H1 (cell line): ENCODE measurements at regions not wholly inside any gene's neighbourhood (a gene's known extent, or its start where the extent isn't known, plus 50 kb on each side); places are given as distances from the start of the nearest gene placed in this dataset.

ENCODE experiments used
- CTCF ChIA-PET: fragments of 300-600 bp; sonication (Branson Sonifier 250); formaldehyde crosslinking; loops from one replicate; lab custom pipeline; 2021; ENCODE audit not compliant: partially characterized antibody; lab: Charles Lee
- POLR2A ChIA-PET: fragments of 300-600 bp; sonication (Branson Sonifier 250); formaldehyde crosslinking; loops from one replicate; lab custom pipeline; 2021; ENCODE audit warnings: inconsistent platforms; ENCODE audit not compliant: partially characterized antibody; lab: Charles Lee
- DNase-seq, 2 experiments: peaks; one replicate each; pipeline versions ENCODE4 v3.0.0 to v3.0.0-alpha.2; 2010 to 2022; ENCODE audit warnings: low spot score in 2 of 2, low read depth in 1 of 2, mixed read lengths in 1 of 2
- FAIRE-seq: peaks from 2 replicates; lab custom pipeline; 2011; peaks lifted over from hg19 to GRCh38; lab: Jason Lieb, UNC
- H2AFZ ChIP-seq: 2 replicates; pipeline ENCODE4 v1.8.1; 2012; ENCODE audit warnings: low read length, inconsistent platforms
- H2AK5ac ChIP-seq: 2 replicates; pipeline ENCODE4 v1.6.1; 2013; ENCODE audit warnings: low read depth, low read length
- H2BK120ac ChIP-seq: replicated peaks from 2 replicates; pipeline ENCODE3; 2013; ENCODE audit warnings: low read depth, low read length, inconsistent platforms
- H2BK12ac ChIP-seq: 2 replicates; pipeline ENCODE4 v1.6.1; 2013; ENCODE audit warnings: low read depth, low read length
- H2BK15ac ChIP-seq: 2 replicates; pipeline ENCODE4 v1.6.1; 2013; ENCODE audit warnings: low read length
- H2BK20ac ChIP-seq: 2 replicates; pipeline ENCODE4 v1.6.1; 2013; ENCODE audit warnings: low read length
- H2BK5ac ChIP-seq: 2 replicates; pipeline ENCODE4 v1.6.1; 2013; ENCODE audit warnings: low read depth, low read length
- H3K14ac ChIP-seq: 2 replicates; pipeline ENCODE4 v1.6.1; 2013; ENCODE audit warnings: inconsistent platforms; ENCODE audit not compliant: insufficient read length
- H3K18ac ChIP-seq: 2 replicates; pipeline ENCODE4 v1.6.1; 2013; ENCODE audit warnings: low read length; ENCODE audit errors: extremely low read depth
- H3K23ac ChIP-seq: 2 replicates; pipeline ENCODE4 v1.6.1; 2013; ENCODE audit warnings: inconsistent platforms; ENCODE audit not compliant: insufficient read length
- H3K23me2 ChIP-seq: 2 replicates; pipeline ENCODE4 v1.6.1; 2013; ENCODE audit warnings: low read depth, low read length
- H3K27ac ChIP-seq: 2 replicates; pipeline ENCODE4 v1.6.1; 2011; ENCODE audit warnings: low read depth, low read length, inconsistent platforms
- H3K27me3 ChIP-seq, 4 experiments: replicated peaks in 1 of 4; 1 replicate in 1 of 4; 2 replicates in 3 of 4; pipeline versions ENCODE4 v1.6.1 to v1.8.1; 2011 to 2013; ENCODE audit warnings: low read length in 3 of 4, mild to moderate bottlenecking in 3 of 4, inconsistent platforms in 2 of 4, mixed read lengths in 2 of 4, moderate library complexity in 1 of 4; ENCODE audit not compliant: control insufficient read depth in 3 of 4, insufficient read depth in 3 of 4; ENCODE audit errors: extremely low read depth in 1 of 4
- H3K36me3 ChIP-seq, 4 experiments: 2 replicates each; pipeline versions ENCODE4 v1.6.1 to v1.8.1; 2011 to 2013; ENCODE audit warnings: mild to moderate bottlenecking in 4 of 4, low read length in 3 of 4, moderate library complexity in 2 of 4, control low read depth in 1 of 4, inconsistent platforms in 1 of 4; ENCODE audit not compliant: insufficient read depth in 4 of 4, control insufficient read depth in 2 of 4
- H3K4ac ChIP-seq: replicated peaks from 2 replicates; pipeline ENCODE3; 2013; ENCODE audit warnings: low read length, low read depth, mixed read lengths, inconsistent platforms; ENCODE audit not compliant: insufficient read length
- H3K4me1 ChIP-seq, 4 experiments: replicated peaks in 1 of 4; 1 replicate in 1 of 4; 2 replicates in 3 of 4; pipeline versions ENCODE4 v1.6.1 to v1.8.1; 2011 to 2013; ENCODE audit warnings: low read length in 3 of 4, inconsistent platforms in 2 of 4, mixed read lengths in 1 of 4; ENCODE audit not compliant: insufficient read depth in 4 of 4, control insufficient read depth in 3 of 4
- H3K4me2 ChIP-seq, 2 experiments: 2 replicates each; pipeline versions ENCODE4 v1.6.1 to v1.8.1; 2011 to 2013; ENCODE audit warnings: low read depth in 2 of 2, low read length in 2 of 2, control low read depth in 1 of 2, inconsistent platforms in 1 of 2, mild to moderate bottlenecking in 1 of 2; ENCODE audit not compliant: insufficient read depth in 1 of 2
- H3K4me3 ChIP-seq, 4 experiments: fragments of 200-600, 300-600 bp in 1 of 4; sonication (generic), shearing (Covaris generic), sonication (Bioruptor Twin) in 1 of 4; 2 replicates each; pipeline versions ENCODE4 v1.5.1 to v1.8.1; 2011 to 2016; ENCODE audit warnings: low read length in 4 of 4, low read depth in 3 of 4, control low read depth in 2 of 4, inconsistent platforms in 2 of 4, mild to moderate bottlenecking in 2 of 4, mixed read lengths in 1 of 4, moderate library complexity in 1 of 4; ENCODE audit not compliant: insufficient read depth in 2 of 4; ENCODE audit errors: extremely low read depth in 1 of 4
- H3K56ac ChIP-seq: replicated peaks from 2 replicates; pipeline ENCODE3; 2013; ENCODE audit warnings: low read depth, mild to moderate bottlenecking, mixed read lengths, low read length, inconsistent platforms; ENCODE audit not compliant: insufficient read length
- H3K79me1 ChIP-seq: 2 replicates; pipeline ENCODE4 v1.6.1; 2013; ENCODE audit warnings: low read depth, low read length, control low read depth
- H3K79me2 ChIP-seq, 2 experiments: 2 replicates each; pipeline versions ENCODE4 v1.6.1 to v1.8.1; 2012 to 2013; ENCODE audit warnings: low read length in 2 of 2, mild to moderate bottlenecking in 2 of 2, inconsistent platforms in 1 of 2; ENCODE audit not compliant: insufficient read depth in 2 of 2, control insufficient read depth in 1 of 2
- H3K9ac ChIP-seq, 4 experiments: replicated peaks in 1 of 4; 1 replicate in 1 of 4; 2 replicates in 3 of 4; pipeline versions ENCODE4 v1.6.1 to v1.8.1; 2011 to 2013; ENCODE audit warnings: low read depth in 3 of 4, low read length in 3 of 4, control low read depth in 2 of 4, mild to moderate bottlenecking in 2 of 4, moderate library complexity in 2 of 4, inconsistent platforms in 1 of 4; ENCODE audit errors: extremely low read depth in 1 of 4
- H3K9me3 ChIP-seq, 2 experiments: 2 replicates each; pipeline versions ENCODE4 v1.6.1 to v1.8.1; 2012 to 2013; ENCODE audit warnings: mild to moderate bottlenecking in 2 of 2, moderate library complexity in 2 of 2, control low read depth in 1 of 2, inconsistent platforms in 1 of 2, low read depth in 1 of 2, low read length in 1 of 2, mixed read lengths in 1 of 2; ENCODE audit not compliant: insufficient read depth in 2 of 2
- H4K20me1 ChIP-seq, 2 experiments: replicated peaks in 1 of 2; 2 replicates each; pipeline versions ENCODE3 to v1.8.1; 2011 to 2013; ENCODE audit warnings: inconsistent platforms in 2 of 2, low read length in 2 of 2, mild to moderate bottlenecking in 1 of 2; ENCODE audit not compliant: insufficient read depth in 2 of 2, control insufficient read depth in 1 of 2
- H4K5ac ChIP-seq: 2 replicates; pipeline ENCODE4 v1.6.1; 2013; ENCODE audit warnings: low read length, low read depth, mixed read lengths, inconsistent platforms; ENCODE audit not compliant: insufficient read length
- H4K8ac ChIP-seq: 2 replicates; pipeline ENCODE4 v1.8.0; 2013; ENCODE audit warnings: mild to moderate bottlenecking, moderate library complexity, low read length, inconsistent platforms; ENCODE audit not compliant: insufficient read depth; ENCODE audit errors: extremely low read depth
- H4K91ac ChIP-seq: replicated peaks from 2 replicates; pipeline ENCODE3; 2013; ENCODE audit warnings: low read length, mixed read lengths, inconsistent platforms; ENCODE audit not compliant: insufficient read length
- CBX5 ChIP-seq: fragments of 300-800, 300-1000 bp; sonication (generic); IDR thresholded peaks from 2 replicates; pipeline ENCODE4 v1.7.1; 2016; ENCODE audit warnings: antibody characterized with exemption, low read length, low read depth
- CHD2 ChIP-seq: IDR thresholded peaks from 2 replicates; pipeline ENCODE4 v1.6.1; 2012; ENCODE audit warnings: low read length, improper control_type of control experiment
- HDAC2 ChIP-seq, 2 experiments: fragments of 300-600 bp in 1 of 2; sonication (generic) in 1 of 2; IDR thresholded peaks; 2 replicates each; pipeline ENCODE4 v1.6.1; 2011 to 2012; ENCODE audit warnings: low read depth in 2 of 2, low read length in 2 of 2, mild to moderate bottlenecking in 2 of 2, moderate library complexity in 2 of 2, borderline replicate concordance in 1 of 2, inconsistent platforms in 1 of 2
- KDM5A ChIP-seq: fragments of 200-600 bp; IDR thresholded peaks from 2 replicates; pipeline ENCODE4 v1.7.1; 2012; ENCODE audit warnings: mild to moderate bottlenecking, low read length, inconsistent platforms, mixed read lengths
- NRF1 ChIP-seq: IDR thresholded peaks from 2 replicates; pipeline ENCODE4 v1.6.1; 2011; ENCODE audit warnings: mild to moderate bottlenecking, low read depth, low read length, improper control_type of control experiment
- POLR2A ChIP-seq, 2 experiments: IDR thresholded peaks; 1 replicate in 1 of 2; 2 replicates in 1 of 2; pipeline ENCODE4 v1.6.1; 2011; ENCODE audit warnings: low read depth in 2 of 2, low read length in 2 of 2, mild to moderate bottlenecking in 2 of 2; ENCODE audit errors: control extremely low read depth in 1 of 2
- RFX5 ChIP-seq: IDR thresholded peaks from 2 replicates; pipeline ENCODE4 v1.6.1; 2011; ENCODE audit warnings: low read depth, low read length, improper control_type of control experiment, borderline replicate concordance
- SAP30 ChIP-seq: fragments of 300-600 bp; sonication (generic); IDR thresholded peaks from 2 replicates; pipeline ENCODE4 v1.7.1; 2012; ENCODE audit warnings: low read length, moderate library complexity, mild to moderate bottlenecking, inconsistent platforms; ENCODE audit not compliant: insufficient read depth, insufficient replicate concordance
- WGBS, 2 experiments: shearing (Covaris generic) in 1 of 2; methylation state at CpG; one replicate each; pipeline versions ENCODE4 v1.1.6 to v1.1.7; 2013 to 2015; ENCODE audit warnings: low lambda C conversion rate in 2 of 2, mixed read lengths in 2 of 2, inconsistent platforms in 1 of 2, low coverage in 1 of 2, missing lambda C conversion rate in 1 of 2; ENCODE audit not compliant: insufficient replicate concordance in 2 of 2, insufficient coverage in 1 of 2, insufficient read length in 1 of 2; ENCODE audit errors: extremely low coverage in 1 of 2, missing lambda C conversion rate in 1 of 2; 5-methylcytosine and 5-hydroxymethylcytosine counted together
- TF ChIP-seq, protein P1 (sequence below): IDR thresholded peaks from 2 replicates; pipeline ENCODE4 v1.6.1; 2011; ENCODE audit warnings: low read length, improper control_type of control experiment

DNA sequence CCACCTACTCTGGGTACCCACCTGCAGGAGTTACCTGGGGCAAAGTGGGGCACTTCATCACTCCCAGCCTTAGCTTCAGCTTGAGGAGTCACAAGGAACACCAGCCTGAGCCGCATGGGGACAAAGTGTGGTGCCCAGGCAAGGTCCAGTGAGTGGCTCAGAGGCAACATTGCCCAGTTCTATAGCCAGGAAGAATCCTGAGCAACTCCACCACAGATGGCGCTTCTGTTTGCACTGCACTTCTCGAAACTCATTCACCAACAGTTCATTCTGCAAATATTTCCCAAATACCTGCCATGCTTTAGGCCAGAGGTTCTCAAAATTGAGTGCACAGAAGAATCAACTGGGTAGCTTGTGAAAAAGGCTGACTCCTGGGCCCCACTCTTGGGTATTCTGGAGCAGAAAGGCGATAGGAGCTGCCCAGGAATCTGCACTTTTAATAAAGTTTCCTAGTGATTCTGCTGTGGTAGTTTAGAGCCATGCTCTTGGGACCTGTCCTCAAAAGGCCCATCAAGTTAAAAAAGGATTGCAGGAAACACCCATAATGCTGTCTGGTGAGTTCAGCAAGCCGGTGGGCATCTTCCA lies 83.1 kb downstream of the VEGFA start:
- DNase-seq (no peak), FAIRE-seq (no peak)
- Histone ChIP-seq H4K8ac (no peak overlapping the region), H2AFZ (no peak overlapping the region), H3K9ac (no peak overlapping the region), H3K79me2 (no peaks in the 10 kb centered on the region), H4K5ac (no peak overlapping the region), H2BK120ac (no peak overlapping the region), H3K56ac (no peak overlapping the region), H3K14ac (no peak overlapping the region), H4K20me1 (no peaks in the 10 kb centered on the region), H3K18ac (no peak overlapping the region), H3K4me1 (peaks cover 0 to 2% (median 0%) of the 10 kb centered on the region in 4 experiments; a peak in 2 of 7 replicates), H3K36me3 (no peaks in the 10 kb centered on the region), H4K91ac (no peak overlapping the region), H2BK20ac (no peak overlapping the region), H3K4me3 (no peak overlapping the region), H3K23ac (no peak overlapping the region), H3K4ac (no peak overlapping the region), H3K27ac (no peak overlapping the region), H3K23me2 (no peaks in the 10 kb centered on the region), H2BK12ac (no peak overlapping the region), H3K9me3 (no peaks in the 10 kb centered on the region), H2BK5ac (no peak overlapping the region), H3K4me2 (no peak overlapping the region), H2AK5ac (no peak overlapping the region), H3K79me1 (peaks cover 2% of the 10 kb centered on the region; the same call in 1 of the 2 replicates), H2BK15ac (no peak overlapping the region), H3K27me3 (no peaks in the 10 kb centered on the region)
- TF ChIP-seq CBX5 = no peak
- TF ChIP-seq RFX5 = no peak
- no peak for TF ChIP-seq SAP30
- TF ChIP-seq, protein P1, sequence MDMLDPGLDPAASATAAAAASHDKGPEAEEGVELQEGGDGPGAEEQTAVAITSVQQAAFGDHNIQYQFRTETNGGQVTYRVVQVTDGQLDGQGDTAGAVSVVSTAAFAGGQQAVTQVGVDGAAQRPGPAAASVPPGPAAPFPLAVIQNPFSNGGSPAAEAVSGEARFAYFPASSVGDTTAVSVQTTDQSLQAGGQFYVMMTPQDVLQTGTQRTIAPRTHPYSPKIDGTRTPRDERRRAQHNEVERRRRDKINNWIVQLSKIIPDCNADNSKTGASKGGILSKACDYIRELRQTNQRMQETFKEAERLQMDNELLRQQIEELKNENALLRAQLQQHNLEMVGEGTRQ = no peak
- no peak for TF ChIP-seq CHD2
- TF ChIP-seq NRF1 = no peak
- TF ChIP-seq KDM5A = no peak
- no peak for TF ChIP-seq POLR2A (IDR thresholded peaks at IDR 0.05; ENCODE audit: control extremely low read depth in 1 of 2, low read depth in 2 of 2, low read length in 2 of 2)
- no peak for TF ChIP-seq HDAC2 (IDR thresholded peaks at IDR 0.05; ENCODE audit: borderline replicate concordance in 1 of 2, low read depth in 2 of 2, low read length in 2 of 2)
- ChIA-PET CTCF (interaction anchor here (0.6 to 3.8 kb wide), 2 partner anchors 79 to 89 kb away, joined by 3 to 21 read pairs; no protein-coding TSS in a partner anchor), POLR2A (interaction anchor here (1.2 kb wide), 1 partner anchor 8 kb away, joined by 3 read pairs; no protein-coding TSS in a partner anchor)
- 84% methylated on average over 5 of the region's 5 CpGs; no CpG with 5 or more reads in 1 of the 2 experiments for WGBS, 2 experiments
